ENCODE measurements at regions not wholly inside any gene's neighbourhood (a gene's known extent, or its start where the extent isn't known, plus 50 kb on each side); places are given as distances from the start of the nearest gene placed in this dataset.

DNA sequence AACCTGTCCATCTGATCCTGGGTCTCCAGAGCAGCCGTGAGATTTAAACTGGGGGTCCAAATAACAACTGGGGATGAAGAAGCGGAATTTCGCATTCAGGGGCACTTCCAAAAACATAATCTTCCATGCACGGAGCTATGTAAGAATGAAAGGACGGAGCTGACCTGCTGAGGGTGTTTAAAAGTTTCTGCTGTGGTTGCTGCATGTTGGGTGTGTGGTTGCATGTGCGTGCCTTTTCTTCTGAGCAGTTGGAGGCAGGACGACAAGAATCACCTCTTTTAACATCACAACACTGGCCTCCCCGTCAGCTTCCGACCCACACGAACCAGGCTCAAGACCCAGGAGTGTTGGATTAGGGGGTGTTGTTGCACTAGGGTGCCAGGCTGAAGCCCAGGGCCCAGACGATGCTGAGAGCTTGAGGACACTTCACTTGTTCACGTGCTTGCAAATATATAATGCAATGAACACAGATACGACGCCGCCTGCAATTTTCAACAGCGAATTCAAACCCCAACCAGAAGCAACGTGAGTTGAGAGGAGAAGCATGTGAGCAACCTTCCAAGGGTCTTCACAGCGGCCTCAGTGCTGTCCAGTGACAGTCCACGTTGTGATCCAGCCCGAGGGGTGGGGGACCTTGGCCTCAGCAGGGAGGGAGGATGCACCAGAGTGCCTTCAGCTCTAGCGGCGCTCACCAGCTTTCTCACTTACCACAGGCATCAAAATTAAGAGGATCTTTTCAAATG lies 76.0 kb upstream of the SALL3 start:
- Histone ChIP-seq H3K4me1 (no peaks in the 10 kb centered on the region), H3K27ac (no peak overlapping the region), H3K9me3 (no peaks in the 10 kb centered on the region), H3K27me3 (no peaks in the 10 kb centered on the region), H3K36me3 (no peaks in the 10 kb centered on the region), H3K4me3 (no peak overlapping the region)
- no peak for TF ChIP-seq POLR2A (IDR thresholded peaks at IDR 0.05)
- DNase-seq, result no peak

- no peak for TF ChIP-seq POLR2A (IDR thresholded peaks at IDR 0.05)
- TF ChIP-seq, protein P1, sequence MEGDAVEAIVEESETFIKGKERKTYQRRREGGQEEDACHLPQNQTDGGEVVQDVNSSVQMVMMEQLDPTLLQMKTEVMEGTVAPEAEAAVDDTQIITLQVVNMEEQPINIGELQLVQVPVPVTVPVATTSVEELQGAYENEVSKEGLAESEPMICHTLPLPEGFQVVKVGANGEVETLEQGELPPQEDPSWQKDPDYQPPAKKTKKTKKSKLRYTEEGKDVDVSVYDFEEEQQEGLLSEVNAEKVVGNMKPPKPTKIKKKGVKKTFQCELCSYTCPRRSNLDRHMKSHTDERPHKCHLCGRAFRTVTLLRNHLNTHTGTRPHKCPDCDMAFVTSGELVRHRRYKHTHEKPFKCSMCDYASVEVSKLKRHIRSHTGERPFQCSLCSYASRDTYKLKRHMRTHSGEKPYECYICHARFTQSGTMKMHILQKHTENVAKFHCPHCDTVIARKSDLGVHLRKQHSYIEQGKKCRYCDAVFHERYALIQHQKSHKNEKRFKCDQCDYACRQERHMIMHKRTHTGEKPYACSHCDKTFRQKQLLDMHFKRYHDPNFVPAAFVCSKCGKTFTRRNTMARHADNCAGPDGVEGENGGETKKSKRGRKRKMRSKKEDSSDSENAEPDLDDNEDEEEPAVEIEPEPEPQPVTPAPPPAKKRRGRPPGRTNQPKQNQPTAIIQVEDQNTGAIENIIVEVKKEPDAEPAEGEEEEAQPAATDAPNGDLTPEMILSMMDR (IDR thresholded peaks at IDR 0.05), result no peak
- H3K27ac ChIP-seq, result no peak overlapping the region
- H3K36me3 ChIP-seq, result no peaks in the 10 kb centered on the region
- no peaks in the 10 kb centered on the region for H3K4me1 ChIP-seq
- peak in 1 of 3 donors; percentile 15 for DNase-seq
- no peaks in the 10 kb centered on the region for H3K9me3 ChIP-seq
- no peaks in the 10 kb centered on the region for H3K27me3 ChIP-seq
- H3K4me3 ChIP-seq, result no peak overlapping the region
Observed at GRCh38 chr18:78904179-78904531, 75.5 kb upstream of the SALL3 start.

DNA sequence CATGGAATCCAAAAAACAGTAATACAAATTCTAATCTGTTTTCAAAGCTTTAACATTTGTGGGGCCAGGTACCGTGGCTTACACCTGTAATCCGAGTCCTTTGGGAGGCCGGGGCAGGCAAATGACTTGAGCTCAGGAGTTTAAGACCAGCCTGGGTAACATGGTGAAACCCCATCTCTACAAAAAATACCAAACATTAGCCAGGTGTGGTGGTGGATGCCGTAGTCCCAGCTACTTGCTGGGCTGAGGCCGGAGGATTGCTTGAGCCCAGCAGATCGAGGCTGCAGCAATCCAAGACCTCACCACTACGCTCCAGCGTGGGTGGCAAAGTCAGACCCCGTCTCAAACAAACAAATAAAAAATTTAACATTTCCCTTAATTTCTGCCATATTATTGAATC lies 74.3 kb upstream of the SALL3 start:
- H3K27me3 ChIP-seq, result no peaks in the 10 kb centered on the region

GRCh38 chr18:78906066-78906465 lies 73.6 kb upstream of the SALL3 start:
- Histone ChIP-seq H3K4me1 (no peaks in the 10 kb centered on the region), H3K9me3 (no peaks in the 10 kb centered on the region), H3K36me3 (no peaks in the 10 kb centered on the region), H3K27me3 (no peaks in the 10 kb centered on the region), H3K27ac (no peak overlapping the region), H3K4me3 (no peak overlapping the region)
- DNase-seq, result peak in 1 of 3 donors; percentile 24
- TF ChIP-seq, protein P1 (IDR thresholded peaks at IDR 0.05), result no peak
- no peak for TF ChIP-seq POLR2A (IDR thresholded peaks at IDR 0.05)

More for the DNA sequence above, 74.3 kb upstream of the SALL3 start:
- Histone ChIP-seq H3K27ac (no peak overlapping the region), H3K4me3 (no peak overlapping the region), H3K4me1 (no peaks in the 10 kb centered on the region), H3K9me3 (no peaks in the 10 kb centered on the region), H3K36me3 (no peaks in the 10 kb centered on the region)
- DNase-seq, result no peak
- TF ChIP-seq, protein P1 (IDR thresholded peaks at IDR 0.05), result no peak
- TF ChIP-seq POLR2A (IDR thresholded peaks at IDR 0.05), result no peak

DNA sequence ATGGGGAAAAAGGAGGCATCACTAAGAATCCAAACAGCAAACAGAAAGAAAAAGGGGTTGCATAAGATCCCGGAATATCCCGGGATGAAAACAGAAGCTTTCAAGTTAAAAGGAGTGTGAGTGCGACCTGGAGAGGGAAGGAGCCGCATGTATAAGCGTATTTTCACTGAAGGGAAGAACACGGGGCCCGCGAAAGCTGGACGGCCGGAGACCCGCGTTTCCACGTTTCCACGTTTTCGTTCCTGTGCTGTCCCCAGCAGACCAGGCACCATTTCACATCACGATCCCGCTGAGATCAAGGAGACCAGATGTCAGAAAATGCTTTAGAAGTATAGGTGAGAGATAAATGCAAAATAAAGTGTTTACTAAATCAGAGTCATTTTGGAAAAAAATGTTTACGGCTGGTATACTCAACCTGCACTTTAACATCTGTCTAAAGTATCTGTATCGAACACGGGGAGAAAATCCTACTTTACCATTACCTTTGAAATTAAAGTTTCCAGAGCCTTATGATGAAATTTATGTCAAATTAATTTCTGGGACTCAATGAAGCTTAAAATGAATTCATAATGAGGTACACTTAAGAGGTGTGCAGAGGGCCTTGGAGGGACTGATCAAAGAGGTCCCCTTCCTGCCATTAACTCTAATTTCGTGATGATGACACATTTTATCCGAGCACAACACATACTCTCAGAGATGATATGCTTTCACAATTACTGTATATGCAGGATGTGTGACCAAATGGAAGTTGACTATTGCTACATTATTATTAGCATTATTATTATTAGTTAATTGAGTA lies 71.0 kb upstream of the SALL3 start:
- Histone ChIP-seq H3K4me3 (no peak overlapping the region), H3K4me1 (no peaks in the 10 kb centered on the region), H3K9me3 (no peaks in the 10 kb centered on the region), H3K36me3 (no peaks in the 10 kb centered on the region), H3K27ac (no peak overlapping the region), H3K27me3 (no peaks in the 10 kb centered on the region)
- TF ChIP-seq POLR2A (IDR thresholded peaks at IDR 0.05), result no peak
- TF ChIP-seq, protein P1 (IDR thresholded peaks at IDR 0.05), result no peak
- no peak for DNase-seq

DNA sequence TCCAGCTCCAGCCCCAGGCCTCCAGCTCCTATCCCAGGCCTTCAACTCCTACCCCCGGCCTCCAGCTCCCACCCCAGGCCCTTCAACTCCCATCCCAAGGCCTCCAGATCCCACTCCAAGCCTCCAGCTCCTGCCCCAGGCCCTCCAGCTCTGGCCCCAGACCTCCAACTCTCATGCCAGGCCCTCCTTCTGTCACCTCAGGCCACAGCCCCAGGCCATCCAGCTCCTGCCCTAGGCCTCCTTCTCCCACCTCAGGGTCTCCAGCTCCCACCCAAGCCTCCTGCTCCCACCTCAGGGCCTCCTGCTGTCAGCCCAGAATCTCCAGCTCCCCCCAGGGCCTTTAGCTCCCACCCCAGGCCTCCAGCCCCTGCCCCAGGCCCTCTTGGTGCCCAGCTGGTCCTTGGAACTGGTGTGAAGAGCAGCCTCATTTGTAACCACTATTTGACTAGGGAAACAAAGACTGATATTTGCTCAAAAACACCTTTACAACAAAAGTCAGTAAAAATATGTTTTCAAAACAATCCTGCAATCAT lies 67.8 kb upstream of the SALL3 start:
- no peak for DNase-seq
- Histone ChIP-seq H3K27ac (no peak overlapping the region), H3K27me3 (no peaks in the 10 kb centered on the region), H3K4me3 (no peak overlapping the region), H3K36me3 (no peaks in the 10 kb centered on the region), H3K9me3 (no peaks in the 10 kb centered on the region), H3K4me1 (no peaks in the 10 kb centered on the region)
- no peak for TF ChIP-seq POLR2A (IDR thresholded peaks at IDR 0.05)
- TF ChIP-seq, protein P1 (IDR thresholded peaks at IDR 0.05), result no peak
